Upper lobe of right lung (tissue), 1 donor: ENCODE measurements at regions not wholly inside any gene's neighbourhood (a gene's known extent, or its start where the extent isn't known, plus 50 kb on each side); places are given as distances from the start of the nearest gene placed in this dataset.

Experiments used
- ATAC-seq: fragments of 200-7000 bp; cut with Tn5 transposase; one replicate; pipeline ENCODE4 v1.9.1; 2020; ENCODE audit warnings: mild to moderate bottlenecking, moderate library complexity
- DNase-seq: peaks from one replicate; pipeline ENCODE4 v3.0.0-alpha.2; 2020
- H3K27ac ChIP-seq: fragments of 200-600 bp; one replicate; pipeline ENCODE4 v1.8.0; 2022
- H3K27me3 ChIP-seq: fragments of 200-600 bp; one replicate; pipeline ENCODE4 v1.8.0; 2022; ENCODE audit warnings: mild to moderate bottlenecking
- H3K36me3 ChIP-seq: fragments of 200-600 bp; one replicate; pipeline ENCODE4 v1.8.0; 2022
- H3K4me1 ChIP-seq: fragments of 200-600 bp; one replicate; pipeline ENCODE4 v1.8.0; 2022
- H3K4me3 ChIP-seq: fragments of 200-600 bp; one replicate; pipeline ENCODE4 v1.8.0; 2022; ENCODE audit warnings: mild to moderate bottlenecking
- H3K9me3 ChIP-seq: fragments of 200-600 bp; one replicate; pipeline ENCODE4 v1.8.0; 2022
- CTCF ChIP-seq: fragments of 200-600 bp; IDR thresholded peaks from one replicate; pipeline ENCODE4 v1.8.0; 2022; ENCODE audit warnings: antibody characterized with exemption
- intact Hi-C: fragments of 100-400 bp; cut with DNase I; formaldehyde crosslinking; loops from one replicate; pipeline ENCODE4 v1.11.0; 2022
- donor health status: DM: no; HTN: yes; CAD: no; lungs with severe emphysema.

DNA sequence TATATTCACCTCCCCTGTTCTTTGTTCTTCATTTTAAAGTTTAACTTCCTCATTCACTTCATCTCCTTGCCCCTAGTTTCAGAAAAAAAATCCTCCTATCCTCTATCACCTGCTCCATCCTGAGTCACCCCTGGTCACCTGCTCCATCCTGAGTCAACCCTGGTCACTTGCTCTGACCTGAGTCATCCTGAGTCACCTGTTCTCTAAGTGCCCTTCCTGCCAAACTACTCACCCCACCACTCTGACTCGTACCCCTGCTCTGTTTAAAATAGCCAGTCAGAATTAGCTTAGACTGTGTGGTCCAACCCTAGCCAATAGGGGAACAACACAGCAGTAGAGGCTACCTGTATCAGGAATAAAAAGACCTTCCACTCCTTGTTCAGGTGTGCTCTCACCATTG lies 716.9 kb downstream of the ZBBX start:
- DNase-seq, result no peak
- Histone ChIP-seq H3K9me3 (peaks cover 3% of the 10 kb centered on the region), H3K27me3 (no peaks in the 10 kb centered on the region), H3K4me1 (no peaks in the 10 kb centered on the region), H3K4me3 (no peak overlapping the region), H3K27ac (no peak overlapping the region), H3K36me3 (no peaks in the 10 kb centered on the region)
- intact Hi-C loops, result no loop called here
- no peak for TF ChIP-seq CTCF
- no peak for ATAC-seq

DNA sequence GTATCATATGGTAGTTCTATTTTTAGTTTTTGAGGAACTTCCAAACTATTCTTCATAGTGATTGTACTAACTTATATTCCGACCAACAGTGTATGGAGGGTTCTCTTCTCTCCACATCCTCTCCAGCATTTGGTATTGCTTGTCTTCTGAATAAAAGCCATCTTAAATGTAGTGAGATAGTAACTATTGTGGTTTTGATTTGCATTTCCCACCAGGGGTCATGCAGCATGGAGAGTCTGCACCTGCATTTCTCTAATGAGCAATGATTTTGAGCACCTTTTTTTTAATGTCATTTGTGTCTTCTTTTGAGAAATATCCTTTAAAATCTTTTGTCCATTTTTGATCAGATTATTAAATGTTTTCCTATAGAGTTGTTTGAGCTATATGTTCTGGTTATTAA lies 718.5 kb downstream of the ZBBX start:
- no peaks in the 10 kb centered on the region for H3K4me1 ChIP-seq
- TF ChIP-seq CTCF, result no peak
- ATAC-seq, result no peak
- intact Hi-C loops, result no loop called here
- no peak overlapping the region for H3K4me3 ChIP-seq
- peaks cover 4% of the 10 kb centered on the region for H3K9me3 ChIP-seq
- no peaks in the 10 kb centered on the region for H3K36me3 ChIP-seq
- no peak for DNase-seq
- H3K27me3 ChIP-seq, result no peaks in the 10 kb centered on the region
- H3K27ac ChIP-seq, result no peak overlapping the region

DNA sequence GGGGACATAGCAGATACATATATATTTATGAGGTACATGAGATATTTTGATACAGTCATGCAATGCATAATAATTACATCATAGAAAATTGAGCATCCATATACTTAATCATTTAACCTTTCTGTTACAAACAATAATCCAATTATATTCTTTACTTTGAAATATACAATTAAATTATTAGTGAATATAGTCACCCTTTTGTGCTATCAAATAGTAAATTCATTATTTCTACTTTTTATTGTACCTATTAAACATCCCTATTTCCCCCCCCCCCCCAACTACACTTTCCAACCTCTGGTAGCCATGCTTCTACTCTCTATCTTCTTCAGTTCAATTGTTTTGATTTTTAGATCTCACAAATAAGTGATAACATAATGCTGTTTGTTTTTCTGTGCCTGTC lies 719.1 kb downstream of the ZBBX start:
- DNase-seq, result no peak
- TF ChIP-seq CTCF, result no peak
- no peaks in the 10 kb centered on the region for H3K27me3 ChIP-seq
- H3K27ac ChIP-seq, result no peak overlapping the region
- peaks cover 4% of the 10 kb centered on the region for H3K9me3 ChIP-seq
- no peak overlapping the region for H3K4me3 ChIP-seq
- H3K36me3 ChIP-seq, result no peaks in the 10 kb centered on the region
- no peaks in the 10 kb centered on the region for H3K4me1 ChIP-seq
- intact Hi-C loops, result no loop called here
- ATAC-seq, result no peak

DNA sequence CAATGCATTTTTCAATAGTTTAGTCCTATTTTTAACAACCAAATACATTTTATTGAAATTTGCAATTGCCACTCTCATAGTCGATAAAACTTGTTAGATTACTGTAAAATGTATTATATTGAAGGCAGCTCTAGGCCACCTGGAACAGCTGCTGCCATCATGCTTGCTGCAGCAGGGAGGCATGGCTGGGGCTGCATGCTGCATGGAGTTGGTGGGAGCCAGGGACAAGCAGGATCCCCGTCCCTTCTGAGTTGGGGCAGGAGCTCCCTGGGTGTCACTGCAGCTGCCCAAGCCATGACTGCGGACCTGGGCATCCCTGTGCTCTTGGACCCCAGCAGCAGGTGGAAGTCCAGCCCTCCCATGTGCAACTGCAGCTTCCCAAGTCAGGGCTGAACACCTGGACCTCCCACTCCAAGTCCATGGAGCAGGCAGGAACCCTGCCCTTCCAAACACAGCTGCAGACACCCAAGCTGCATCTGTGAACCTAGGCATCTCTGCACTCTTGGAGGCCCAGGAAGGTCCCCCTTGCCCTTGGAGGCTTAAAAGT lies 742.0 kb downstream of the ZBBX start:
- ATAC-seq (no peak), DNase-seq (no peak)
- Histone ChIP-seq H3K27me3 (no peaks in the 10 kb centered on the region), H3K4me1 (no peaks in the 10 kb centered on the region), H3K27ac (no peak overlapping the region), H3K4me3 (no peak overlapping the region), H3K36me3 (no peaks in the 10 kb centered on the region), H3K9me3 (no peaks in the 10 kb centered on the region)
- intact Hi-C loops, result no loop called here
- no peak for TF ChIP-seq CTCF

- no peaks in the 10 kb centered on the region for H3K27me3 ChIP-seq
- ATAC-seq (no peak), DNase-seq (no peak)
- intact Hi-C loops, result no loop called here
- H3K9me3 ChIP-seq, result no peaks in the 10 kb centered on the region
- TF ChIP-seq CTCF, result no peak
- H3K36me3 ChIP-seq, result no peaks in the 10 kb centered on the region
- no peaks in the 10 kb centered on the region for H3K4me1 ChIP-seq
- H3K27ac ChIP-seq, result no peak overlapping the region
- H3K4me3 ChIP-seq, result no peak overlapping the region
These were observed 745.9 kb downstream of the ZBBX start for GRCh38 chr3:166634091-166634746.

GRCh38 chr3:166630190-166630589 lies 749.9 kb downstream of the ZBBX start:
- no peaks in the 10 kb centered on the region for H3K36me3 ChIP-seq
- no peak overlapping the region for H3K27ac ChIP-seq
- H3K27me3 ChIP-seq, result no peaks in the 10 kb centered on the region
- TF ChIP-seq CTCF, result no peak
- H3K4me1 ChIP-seq, result no peaks in the 10 kb centered on the region
- no peak overlapping the region for H3K4me3 ChIP-seq
- intact Hi-C loops, result no loop called here
- H3K9me3 ChIP-seq, result no peaks in the 10 kb centered on the region
- DNase-seq (no peak), ATAC-seq (no peak)
